Mammary epithelial cell (primary cell): ENCODE measurements at regions not wholly inside any gene's neighbourhood (a gene's known extent, or its start where the extent isn't known, plus 50 kb on each side); places are given as distances from the start of the nearest gene placed in this dataset.

Experiments
- EZH2 ChIP-seq: IDR thresholded peaks from 2 replicates; pipeline ENCODE4 v1.6.1; 2012; ENCODE audit warnings: low read length, inconsistent platforms, borderline replicate concordance
- TF ChIP-seq, protein P1 (sequence below), 2 donors: IDR thresholded peaks in 1 of 2; conservative IDR thresholded peaks in 1 of 2; 2 replicates each; pipeline ENCODE4 v1.5.1; 2011 to 2012; ENCODE audit warnings: inconsistent platforms in 2 of 2, low read length in 2 of 2, mild to moderate bottlenecking in 2 of 2, control low read depth in 1 of 2, low read depth in 1 of 2; ENCODE audit not compliant: insufficient read depth in 1 of 2; ENCODE audit errors: extremely low read depth in 1 of 2

DNA sequence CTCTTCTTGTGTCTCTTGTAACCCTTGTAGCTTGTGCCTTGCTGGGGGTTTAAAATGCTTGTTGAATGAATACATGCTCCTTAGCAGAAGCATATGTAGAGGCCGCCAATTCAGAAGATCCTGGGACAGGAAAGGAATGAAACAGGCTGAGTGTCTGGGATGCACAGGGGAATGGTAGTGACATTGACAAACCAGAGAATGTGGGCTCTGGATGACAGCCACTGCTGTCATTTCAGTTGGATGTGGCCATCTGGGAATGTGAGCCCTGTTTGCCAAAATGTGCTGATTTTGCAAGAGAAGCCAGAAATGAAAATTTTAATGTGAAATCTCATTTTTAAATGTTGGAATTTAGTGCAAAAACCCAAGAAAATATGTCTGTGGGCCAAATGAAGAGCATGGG, 136.8 kb downstream of the DACT1 start:
- TF ChIP-seq, protein P1, sequence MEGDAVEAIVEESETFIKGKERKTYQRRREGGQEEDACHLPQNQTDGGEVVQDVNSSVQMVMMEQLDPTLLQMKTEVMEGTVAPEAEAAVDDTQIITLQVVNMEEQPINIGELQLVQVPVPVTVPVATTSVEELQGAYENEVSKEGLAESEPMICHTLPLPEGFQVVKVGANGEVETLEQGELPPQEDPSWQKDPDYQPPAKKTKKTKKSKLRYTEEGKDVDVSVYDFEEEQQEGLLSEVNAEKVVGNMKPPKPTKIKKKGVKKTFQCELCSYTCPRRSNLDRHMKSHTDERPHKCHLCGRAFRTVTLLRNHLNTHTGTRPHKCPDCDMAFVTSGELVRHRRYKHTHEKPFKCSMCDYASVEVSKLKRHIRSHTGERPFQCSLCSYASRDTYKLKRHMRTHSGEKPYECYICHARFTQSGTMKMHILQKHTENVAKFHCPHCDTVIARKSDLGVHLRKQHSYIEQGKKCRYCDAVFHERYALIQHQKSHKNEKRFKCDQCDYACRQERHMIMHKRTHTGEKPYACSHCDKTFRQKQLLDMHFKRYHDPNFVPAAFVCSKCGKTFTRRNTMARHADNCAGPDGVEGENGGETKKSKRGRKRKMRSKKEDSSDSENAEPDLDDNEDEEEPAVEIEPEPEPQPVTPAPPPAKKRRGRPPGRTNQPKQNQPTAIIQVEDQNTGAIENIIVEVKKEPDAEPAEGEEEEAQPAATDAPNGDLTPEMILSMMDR (conservative IDR thresholded peaks at IDR 0.05 in 1 of 2, IDR thresholded peaks at IDR 0.05 in 1 of 2; ENCODE audit: extremely low read depth in 1 of 2, insufficient read depth in 1 of 2, low read depth in 1 of 2, low read length in 2 of 2) = no peak
- TF ChIP-seq EZH2 = no peak
